DOHH2 (cell line): ENCODE measurements at regions not wholly inside any gene's neighbourhood (a gene's known extent, or its start where the extent isn't known, plus 50 kb on each side); places are given as distances from the start of the nearest gene placed in this dataset.

Experiments
- EZH2phosphoT487 ChIP-seq: fragments of 200-600 bp; sonication (generic); IDR thresholded peaks from 2 replicates; pipeline ENCODE4 v1.6.1; 2017; ENCODE audit warnings: borderline replicate concordance, mild to moderate bottlenecking, antibody characterized with exemption, low read length, moderate library complexity, mixed read lengths
- TF ChIP-seq, protein P1 (sequence below): fragments of 200-600 bp; sonication (generic); IDR thresholded peaks from one replicate; pipeline ENCODE4 v1.5.1; 2014; ENCODE audit warnings: antibody characterized with exemption, mild to moderate bottlenecking, low read depth, low read length; ENCODE audit not compliant: poor library complexity, severe bottlenecking

GRCh38 chr20:1711826-1712601 is 54.4 kb upstream of the SIRPG start:
- no peak for TF ChIP-seq EZH2phosphoT487
- TF ChIP-seq, protein P1, sequence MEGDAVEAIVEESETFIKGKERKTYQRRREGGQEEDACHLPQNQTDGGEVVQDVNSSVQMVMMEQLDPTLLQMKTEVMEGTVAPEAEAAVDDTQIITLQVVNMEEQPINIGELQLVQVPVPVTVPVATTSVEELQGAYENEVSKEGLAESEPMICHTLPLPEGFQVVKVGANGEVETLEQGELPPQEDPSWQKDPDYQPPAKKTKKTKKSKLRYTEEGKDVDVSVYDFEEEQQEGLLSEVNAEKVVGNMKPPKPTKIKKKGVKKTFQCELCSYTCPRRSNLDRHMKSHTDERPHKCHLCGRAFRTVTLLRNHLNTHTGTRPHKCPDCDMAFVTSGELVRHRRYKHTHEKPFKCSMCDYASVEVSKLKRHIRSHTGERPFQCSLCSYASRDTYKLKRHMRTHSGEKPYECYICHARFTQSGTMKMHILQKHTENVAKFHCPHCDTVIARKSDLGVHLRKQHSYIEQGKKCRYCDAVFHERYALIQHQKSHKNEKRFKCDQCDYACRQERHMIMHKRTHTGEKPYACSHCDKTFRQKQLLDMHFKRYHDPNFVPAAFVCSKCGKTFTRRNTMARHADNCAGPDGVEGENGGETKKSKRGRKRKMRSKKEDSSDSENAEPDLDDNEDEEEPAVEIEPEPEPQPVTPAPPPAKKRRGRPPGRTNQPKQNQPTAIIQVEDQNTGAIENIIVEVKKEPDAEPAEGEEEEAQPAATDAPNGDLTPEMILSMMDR: no peak
